Tibial nerve (tissue), 3 donors: ENCODE measurements at regions not wholly inside any gene's neighbourhood (a gene's known extent, or its start where the extent isn't known, plus 50 kb on each side); places are given as distances from the start of the nearest gene placed in this dataset.

Experiments
- POLR2A ChIP-seq, 2 donors: fragments of 450-650 bp; IDR thresholded peaks; one replicate each; pipeline ENCODE4 v1.6.1; 2017; ENCODE audit warnings: antibody characterized with exemption in 2 of 2, mild to moderate bottlenecking in 2 of 2, moderate library complexity in 2 of 2
- TF ChIP-seq, protein P1 (sequence below), 5 experiments: fragments of 200-600 bp in 3 of 5; fragments of 450-650 bp in 2 of 5; sonication (generic) in 3 of 5; IDR thresholded peaks; one replicate each; pipeline ENCODE4 v1.5.1; 2016 to 2019; ENCODE audit warnings: antibody characterized with exemption in 5 of 5, mild to moderate bottlenecking in 3 of 5, moderate library complexity in 2 of 5

DNA sequence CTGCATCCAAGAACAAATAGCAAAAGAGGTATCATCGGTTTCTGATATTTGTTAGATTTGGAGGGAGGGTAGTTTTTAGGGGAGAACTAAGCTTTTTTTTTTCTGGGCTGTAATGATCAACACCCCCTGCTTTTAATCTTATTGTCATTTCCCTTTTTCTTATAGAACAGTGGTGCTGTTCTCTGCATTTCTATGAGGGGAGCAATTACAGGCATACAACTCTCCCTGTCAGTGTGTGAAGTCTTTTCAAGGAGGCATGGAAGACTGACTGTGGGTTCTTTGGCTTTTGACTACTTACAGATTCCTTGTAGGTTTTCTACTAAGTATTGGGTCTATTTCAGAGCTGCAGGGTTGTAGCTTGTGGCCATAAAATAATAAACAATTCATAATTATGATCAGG, 632.3 kb downstream of the TFAP2B start:
- no peak for TF ChIP-seq POLR2A (IDR thresholded peaks at IDR 0.05)
- TF ChIP-seq, protein P1, sequence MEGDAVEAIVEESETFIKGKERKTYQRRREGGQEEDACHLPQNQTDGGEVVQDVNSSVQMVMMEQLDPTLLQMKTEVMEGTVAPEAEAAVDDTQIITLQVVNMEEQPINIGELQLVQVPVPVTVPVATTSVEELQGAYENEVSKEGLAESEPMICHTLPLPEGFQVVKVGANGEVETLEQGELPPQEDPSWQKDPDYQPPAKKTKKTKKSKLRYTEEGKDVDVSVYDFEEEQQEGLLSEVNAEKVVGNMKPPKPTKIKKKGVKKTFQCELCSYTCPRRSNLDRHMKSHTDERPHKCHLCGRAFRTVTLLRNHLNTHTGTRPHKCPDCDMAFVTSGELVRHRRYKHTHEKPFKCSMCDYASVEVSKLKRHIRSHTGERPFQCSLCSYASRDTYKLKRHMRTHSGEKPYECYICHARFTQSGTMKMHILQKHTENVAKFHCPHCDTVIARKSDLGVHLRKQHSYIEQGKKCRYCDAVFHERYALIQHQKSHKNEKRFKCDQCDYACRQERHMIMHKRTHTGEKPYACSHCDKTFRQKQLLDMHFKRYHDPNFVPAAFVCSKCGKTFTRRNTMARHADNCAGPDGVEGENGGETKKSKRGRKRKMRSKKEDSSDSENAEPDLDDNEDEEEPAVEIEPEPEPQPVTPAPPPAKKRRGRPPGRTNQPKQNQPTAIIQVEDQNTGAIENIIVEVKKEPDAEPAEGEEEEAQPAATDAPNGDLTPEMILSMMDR (IDR thresholded peaks at IDR 0.05), result no peak
